ENCODE measurements at regions not wholly inside any gene's neighbourhood (a gene's known extent, or its start where the extent isn't known, plus 50 kb on each side); places are given as distances from the start of the nearest gene placed in this dataset.

GRCh38 chr15:70424937-70425411 is 327.3 kb upstream of the TLE3 start:
- H3K4me3 ChIP-seq (replicated peaks; ENCODE audit: insufficient read depth, low read length) = no peak overlapping the region
- DNase-seq (ENCODE audit: low read depth in 1 of 2, low spot score in 1 of 2) = peak; percentile 47 to 78
- H3K27me3 ChIP-seq (ENCODE audit: insufficient read depth, poor library complexity, severe bottlenecking) = no peaks in the 10 kb centered on the region
- peak overlapping the region; percentile 31 for H3K27ac ChIP-seq (replicated peaks)
- TF ChIP-seq GABPA (IDR thresholded peaks at IDR 0.05; ENCODE audit: low read depth) (no peak), SPI1 (IDR thresholded peaks at IDR 0.05; ENCODE audit: borderline replicate concordance, low read depth) (peak; percentile 59; the same call in 1 of the 2 replicates), POLR2AphosphoS5 (IDR thresholded peaks at IDR 0.05; ENCODE audit: low read depth) (peak; percentile 68)

GRCh38 chr15:70423267-70423666 is 325.6 kb upstream of the TLE3 start:
- Histone ChIP-seq H3K27ac (replicated peaks) (no peak overlapping the region), H3K4me3 (replicated peaks; ENCODE audit: insufficient read depth, low read length) (no peak overlapping the region), H3K27me3 (ENCODE audit: insufficient read depth, poor library complexity, severe bottlenecking) (no peaks in the 10 kb centered on the region)
- no peak for TF ChIP-seq SPI1 (IDR thresholded peaks at IDR 0.05; ENCODE audit: borderline replicate concordance, low read depth)
- TF ChIP-seq CTCF (IDR thresholded peaks at IDR 0.05; ENCODE audit: insufficient read depth, low read length) = no peak
- TF ChIP-seq, protein P1, sequence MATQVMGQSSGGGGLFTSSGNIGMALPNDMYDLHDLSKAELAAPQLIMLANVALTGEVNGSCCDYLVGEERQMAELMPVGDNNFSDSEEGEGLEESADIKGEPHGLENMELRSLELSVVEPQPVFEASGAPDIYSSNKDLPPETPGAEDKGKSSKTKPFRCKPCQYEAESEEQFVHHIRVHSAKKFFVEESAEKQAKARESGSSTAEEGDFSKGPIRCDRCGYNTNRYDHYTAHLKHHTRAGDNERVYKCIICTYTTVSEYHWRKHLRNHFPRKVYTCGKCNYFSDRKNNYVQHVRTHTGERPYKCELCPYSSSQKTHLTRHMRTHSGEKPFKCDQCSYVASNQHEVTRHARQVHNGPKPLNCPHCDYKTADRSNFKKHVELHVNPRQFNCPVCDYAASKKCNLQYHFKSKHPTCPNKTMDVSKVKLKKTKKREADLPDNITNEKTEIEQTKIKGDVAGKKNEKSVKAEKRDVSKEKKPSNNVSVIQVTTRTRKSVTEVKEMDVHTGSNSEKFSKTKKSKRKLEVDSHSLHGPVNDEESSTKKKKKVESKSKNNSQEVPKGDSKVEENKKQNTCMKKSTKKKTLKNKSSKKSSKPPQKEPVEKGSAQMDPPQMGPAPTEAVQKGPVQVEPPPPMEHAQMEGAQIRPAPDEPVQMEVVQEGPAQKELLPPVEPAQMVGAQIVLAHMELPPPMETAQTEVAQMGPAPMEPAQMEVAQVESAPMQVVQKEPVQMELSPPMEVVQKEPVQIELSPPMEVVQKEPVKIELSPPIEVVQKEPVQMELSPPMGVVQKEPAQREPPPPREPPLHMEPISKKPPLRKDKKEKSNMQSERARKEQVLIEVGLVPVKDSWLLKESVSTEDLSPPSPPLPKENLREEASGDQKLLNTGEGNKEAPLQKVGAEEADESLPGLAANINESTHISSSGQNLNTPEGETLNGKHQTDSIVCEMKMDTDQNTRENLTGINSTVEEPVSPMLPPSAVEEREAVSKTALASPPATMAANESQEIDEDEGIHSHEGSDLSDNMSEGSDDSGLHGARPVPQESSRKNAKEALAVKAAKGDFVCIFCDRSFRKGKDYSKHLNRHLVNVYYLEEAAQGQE (IDR thresholded peaks at IDR 0.05; ENCODE audit: insufficient replicate concordance, low read depth) = no peak
- TF ChIP-seq POLR2AphosphoS5 (IDR thresholded peaks at IDR 0.05; ENCODE audit: low read depth) = no peak
- TF ChIP-seq GABPA (IDR thresholded peaks at IDR 0.05; ENCODE audit: low read depth) = no peak
- DNase-seq (ENCODE audit: low read depth in 1 of 2, low spot score in 1 of 2) = no peak

DNA sequence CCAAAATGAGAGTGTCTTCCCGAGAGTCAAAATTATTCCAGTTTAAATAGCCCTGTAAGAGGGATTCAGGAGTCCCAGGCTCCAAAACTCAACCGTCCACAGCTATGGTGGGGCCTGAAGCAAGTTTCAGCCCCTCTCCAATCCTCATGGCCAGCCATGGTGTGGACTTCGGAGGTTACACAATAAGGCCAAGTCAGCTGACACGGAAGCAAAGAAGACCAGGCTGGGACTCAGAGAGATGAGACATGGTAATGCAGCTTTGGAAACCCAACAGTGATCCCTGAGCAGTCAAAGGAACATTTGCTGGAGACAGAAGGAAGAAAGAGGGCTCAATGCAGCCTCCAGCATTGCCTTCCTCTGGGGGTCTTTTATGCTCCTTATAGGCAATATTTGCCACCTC is 324.6 kb upstream of the TLE3 start:
- TF ChIP-seq SPI1 (IDR thresholded peaks at IDR 0.05; ENCODE audit: borderline replicate concordance, low read depth) (no peak), CTCF (IDR thresholded peaks at IDR 0.05; ENCODE audit: insufficient read depth, low read length) (no peak), GABPA (IDR thresholded peaks at IDR 0.05; ENCODE audit: low read depth) (no peak)
- TF ChIP-seq, protein P1 (IDR thresholded peaks at IDR 0.05; ENCODE audit: insufficient replicate concordance, low read depth) = no peak

DNA sequence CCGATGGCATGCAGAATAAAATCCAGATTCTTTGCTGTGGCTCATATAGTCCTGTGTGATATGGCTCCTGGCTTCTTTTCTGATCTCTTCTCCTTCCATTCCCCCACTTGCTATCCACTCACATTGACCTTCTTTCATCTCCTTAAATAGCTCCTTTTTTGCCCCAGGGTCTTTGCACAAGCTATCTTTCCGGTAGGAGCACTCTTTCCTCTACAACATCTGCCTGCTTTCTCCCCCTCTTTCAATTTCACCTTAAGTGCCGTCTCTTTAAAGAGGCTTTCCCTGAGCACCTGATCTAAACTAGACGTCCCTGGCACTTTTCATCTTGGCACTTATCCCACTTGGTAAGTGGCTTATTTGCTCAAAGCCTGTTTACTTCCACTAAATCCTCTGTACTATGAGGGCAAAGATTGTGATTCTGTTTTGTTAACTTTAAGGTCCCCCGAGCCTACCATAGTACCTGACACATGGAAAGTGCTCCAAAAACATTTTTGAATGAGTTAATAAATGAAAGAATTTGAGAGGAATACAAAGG is 323.3 kb upstream of the TLE3 start:
- Histone ChIP-seq H3K27ac (replicated peaks) (no peak overlapping the region), H3K27me3 (ENCODE audit: insufficient read depth, poor library complexity, severe bottlenecking) (no peaks in the 10 kb centered on the region), H3K4me3 (replicated peaks; ENCODE audit: insufficient read depth, low read length) (no peak overlapping the region)
- TF ChIP-seq GABPA (IDR thresholded peaks at IDR 0.05; ENCODE audit: low read depth) (no peak), SPI1 (IDR thresholded peaks at IDR 0.05; ENCODE audit: borderline replicate concordance, low read depth) (no peak), POLR2AphosphoS5 (IDR thresholded peaks at IDR 0.05; ENCODE audit: low read depth) (no peak), CTCF (IDR thresholded peaks at IDR 0.05; ENCODE audit: insufficient read depth, low read length) (no peak)
- TF ChIP-seq, protein P1 (IDR thresholded peaks at IDR 0.05; ENCODE audit: insufficient replicate concordance, low read depth) = no peak
- DNase-seq (ENCODE audit: low read depth in 1 of 2, low spot score in 1 of 2) = no peak

More for the DNA sequence above, 324.6 kb upstream of the TLE3 start:
- Histone ChIP-seq H3K27me3 (ENCODE audit: insufficient read depth, poor library complexity, severe bottlenecking) (no peaks in the 10 kb centered on the region), H3K4me3 (replicated peaks; ENCODE audit: insufficient read depth, low read length) (no peak overlapping the region), H3K27ac (replicated peaks) (no peak overlapping the region)
- no peak for DNase-seq (ENCODE audit: low read depth in 1 of 2, low spot score in 1 of 2)
